H1 (cell line): ENCODE measurements at regions not wholly inside any gene's neighbourhood (a gene's known extent, or its start where the extent isn't known, plus 50 kb on each side); places are given as distances from the start of the nearest gene placed in this dataset.

ENCODE experiments used
- CTCF ChIA-PET: fragments of 300-600 bp; sonication (Branson Sonifier 250); formaldehyde crosslinking; loops from one replicate; lab custom pipeline; 2021; ENCODE audit not compliant: partially characterized antibody; lab: Charles Lee
- POLR2A ChIA-PET: fragments of 300-600 bp; sonication (Branson Sonifier 250); formaldehyde crosslinking; loops from one replicate; lab custom pipeline; 2021; ENCODE audit warnings: inconsistent platforms; ENCODE audit not compliant: partially characterized antibody; lab: Charles Lee
- DNase-seq, 2 experiments: peaks; one replicate each; pipeline versions ENCODE4 v3.0.0 to v3.0.0-alpha.2; 2010 to 2022; ENCODE audit warnings: low spot score in 2 of 2, low read depth in 1 of 2, mixed read lengths in 1 of 2
- FAIRE-seq: peaks from 2 replicates; lab custom pipeline; 2011; peaks lifted over from hg19 to GRCh38; lab: Jason Lieb, UNC
- H2AFZ ChIP-seq: 2 replicates; pipeline ENCODE4 v1.8.1; 2012; ENCODE audit warnings: low read length, inconsistent platforms
- H2AK5ac ChIP-seq: 2 replicates; pipeline ENCODE4 v1.6.1; 2013; ENCODE audit warnings: low read depth, low read length
- H2BK120ac ChIP-seq: replicated peaks from 2 replicates; pipeline ENCODE3; 2013; ENCODE audit warnings: low read depth, low read length, inconsistent platforms
- H2BK12ac ChIP-seq: 2 replicates; pipeline ENCODE4 v1.6.1; 2013; ENCODE audit warnings: low read depth, low read length
- H2BK15ac ChIP-seq: 2 replicates; pipeline ENCODE4 v1.6.1; 2013; ENCODE audit warnings: low read length
- H2BK20ac ChIP-seq: 2 replicates; pipeline ENCODE4 v1.6.1; 2013; ENCODE audit warnings: low read length
- H2BK5ac ChIP-seq: 2 replicates; pipeline ENCODE4 v1.6.1; 2013; ENCODE audit warnings: low read depth, low read length
- H3K14ac ChIP-seq: 2 replicates; pipeline ENCODE4 v1.6.1; 2013; ENCODE audit warnings: inconsistent platforms; ENCODE audit not compliant: insufficient read length
- H3K18ac ChIP-seq: 2 replicates; pipeline ENCODE4 v1.6.1; 2013; ENCODE audit warnings: low read length; ENCODE audit errors: extremely low read depth
- H3K23ac ChIP-seq: 2 replicates; pipeline ENCODE4 v1.6.1; 2013; ENCODE audit warnings: inconsistent platforms; ENCODE audit not compliant: insufficient read length
- H3K23me2 ChIP-seq: 2 replicates; pipeline ENCODE4 v1.6.1; 2013; ENCODE audit warnings: low read depth, low read length
- H3K27ac ChIP-seq: 2 replicates; pipeline ENCODE4 v1.6.1; 2011; ENCODE audit warnings: low read depth, low read length, inconsistent platforms
- H3K27me3 ChIP-seq, 4 experiments: replicated peaks in 1 of 4; 1 replicate in 1 of 4; 2 replicates in 3 of 4; pipeline versions ENCODE4 v1.6.1 to v1.8.1; 2011 to 2013; ENCODE audit warnings: low read length in 3 of 4, mild to moderate bottlenecking in 3 of 4, inconsistent platforms in 2 of 4, mixed read lengths in 2 of 4, moderate library complexity in 1 of 4; ENCODE audit not compliant: control insufficient read depth in 3 of 4, insufficient read depth in 3 of 4; ENCODE audit errors: extremely low read depth in 1 of 4
- H3K36me3 ChIP-seq, 4 experiments: 2 replicates each; pipeline versions ENCODE4 v1.6.1 to v1.8.1; 2011 to 2013; ENCODE audit warnings: mild to moderate bottlenecking in 4 of 4, low read length in 3 of 4, moderate library complexity in 2 of 4, control low read depth in 1 of 4, inconsistent platforms in 1 of 4; ENCODE audit not compliant: insufficient read depth in 4 of 4, control insufficient read depth in 2 of 4
- H3K4ac ChIP-seq: replicated peaks from 2 replicates; pipeline ENCODE3; 2013; ENCODE audit warnings: low read length, low read depth, mixed read lengths, inconsistent platforms; ENCODE audit not compliant: insufficient read length
- H3K4me1 ChIP-seq, 4 experiments: replicated peaks in 1 of 4; 1 replicate in 1 of 4; 2 replicates in 3 of 4; pipeline versions ENCODE4 v1.6.1 to v1.8.1; 2011 to 2013; ENCODE audit warnings: low read length in 3 of 4, inconsistent platforms in 2 of 4, mixed read lengths in 1 of 4; ENCODE audit not compliant: insufficient read depth in 4 of 4, control insufficient read depth in 3 of 4
- H3K4me2 ChIP-seq, 2 experiments: 2 replicates each; pipeline versions ENCODE4 v1.6.1 to v1.8.1; 2011 to 2013; ENCODE audit warnings: low read depth in 2 of 2, low read length in 2 of 2, control low read depth in 1 of 2, inconsistent platforms in 1 of 2, mild to moderate bottlenecking in 1 of 2; ENCODE audit not compliant: insufficient read depth in 1 of 2
- H3K4me3 ChIP-seq, 4 experiments: fragments of 200-600, 300-600 bp in 1 of 4; sonication (generic), shearing (Covaris generic), sonication (Bioruptor Twin) in 1 of 4; 2 replicates each; pipeline versions ENCODE4 v1.5.1 to v1.8.1; 2011 to 2016; ENCODE audit warnings: low read length in 4 of 4, low read depth in 3 of 4, control low read depth in 2 of 4, inconsistent platforms in 2 of 4, mild to moderate bottlenecking in 2 of 4, mixed read lengths in 1 of 4, moderate library complexity in 1 of 4; ENCODE audit not compliant: insufficient read depth in 2 of 4; ENCODE audit errors: extremely low read depth in 1 of 4
- H3K56ac ChIP-seq: replicated peaks from 2 replicates; pipeline ENCODE3; 2013; ENCODE audit warnings: low read depth, mild to moderate bottlenecking, mixed read lengths, low read length, inconsistent platforms; ENCODE audit not compliant: insufficient read length
- H3K79me1 ChIP-seq: 2 replicates; pipeline ENCODE4 v1.6.1; 2013; ENCODE audit warnings: low read depth, low read length, control low read depth
- H3K79me2 ChIP-seq, 2 experiments: 2 replicates each; pipeline versions ENCODE4 v1.6.1 to v1.8.1; 2012 to 2013; ENCODE audit warnings: low read length in 2 of 2, mild to moderate bottlenecking in 2 of 2, inconsistent platforms in 1 of 2; ENCODE audit not compliant: insufficient read depth in 2 of 2, control insufficient read depth in 1 of 2
- H3K9ac ChIP-seq, 4 experiments: replicated peaks in 1 of 4; 1 replicate in 1 of 4; 2 replicates in 3 of 4; pipeline versions ENCODE4 v1.6.1 to v1.8.1; 2011 to 2013; ENCODE audit warnings: low read depth in 3 of 4, low read length in 3 of 4, control low read depth in 2 of 4, mild to moderate bottlenecking in 2 of 4, moderate library complexity in 2 of 4, inconsistent platforms in 1 of 4; ENCODE audit errors: extremely low read depth in 1 of 4
- H3K9me3 ChIP-seq, 2 experiments: 2 replicates each; pipeline versions ENCODE4 v1.6.1 to v1.8.1; 2012 to 2013; ENCODE audit warnings: mild to moderate bottlenecking in 2 of 2, moderate library complexity in 2 of 2, control low read depth in 1 of 2, inconsistent platforms in 1 of 2, low read depth in 1 of 2, low read length in 1 of 2, mixed read lengths in 1 of 2; ENCODE audit not compliant: insufficient read depth in 2 of 2
- H4K20me1 ChIP-seq, 2 experiments: replicated peaks in 1 of 2; 2 replicates each; pipeline versions ENCODE3 to v1.8.1; 2011 to 2013; ENCODE audit warnings: inconsistent platforms in 2 of 2, low read length in 2 of 2, mild to moderate bottlenecking in 1 of 2; ENCODE audit not compliant: insufficient read depth in 2 of 2, control insufficient read depth in 1 of 2
- H4K5ac ChIP-seq: 2 replicates; pipeline ENCODE4 v1.6.1; 2013; ENCODE audit warnings: low read length, low read depth, mixed read lengths, inconsistent platforms; ENCODE audit not compliant: insufficient read length
- H4K8ac ChIP-seq: 2 replicates; pipeline ENCODE4 v1.8.0; 2013; ENCODE audit warnings: mild to moderate bottlenecking, moderate library complexity, low read length, inconsistent platforms; ENCODE audit not compliant: insufficient read depth; ENCODE audit errors: extremely low read depth
- H4K91ac ChIP-seq: replicated peaks from 2 replicates; pipeline ENCODE3; 2013; ENCODE audit warnings: low read length, mixed read lengths, inconsistent platforms; ENCODE audit not compliant: insufficient read length
- NANOG ChIP-seq: IDR thresholded peaks from 2 replicates; pipeline ENCODE4 v1.6.1; 2011; ENCODE audit warnings: low read length, low read depth, mild to moderate bottlenecking, inconsistent platforms; ENCODE audit not compliant: insufficient read depth, poor library complexity, severe bottlenecking
- RAD21 ChIP-seq, 2 experiments: IDR thresholded peaks in 1 of 2; conservative IDR thresholded peaks in 1 of 2; 2 replicates each; pipeline ENCODE4 v1.6.1; 2011; ENCODE audit warnings: low read depth in 2 of 2, low read length in 2 of 2, improper control_type of control experiment in 1 of 2, inconsistent platforms in 1 of 2, mild to moderate bottlenecking in 1 of 2, moderate library complexity in 1 of 2
- WGBS, 2 experiments: shearing (Covaris generic) in 1 of 2; methylation state at CpG; one replicate each; pipeline versions ENCODE4 v1.1.6 to v1.1.7; 2013 to 2015; ENCODE audit warnings: low lambda C conversion rate in 2 of 2, mixed read lengths in 2 of 2, inconsistent platforms in 1 of 2, low coverage in 1 of 2, missing lambda C conversion rate in 1 of 2; ENCODE audit not compliant: insufficient replicate concordance in 2 of 2, insufficient coverage in 1 of 2, insufficient read length in 1 of 2; ENCODE audit errors: extremely low coverage in 1 of 2, missing lambda C conversion rate in 1 of 2; 5-methylcytosine and 5-hydroxymethylcytosine counted together
- TF ChIP-seq, protein P1 (sequence below), 3 experiments: IDR thresholded peaks; 1 replicate in 2 of 3; 2 replicates in 1 of 3; pipeline versions ENCODE4 v1.5.1 to v1.6.1; 2011; ENCODE audit warnings: low read length in 3 of 3, mild to moderate bottlenecking in 3 of 3, inconsistent platforms in 2 of 3, low read depth in 1 of 3, moderate library complexity in 1 of 3; ENCODE audit not compliant: insufficient read depth in 1 of 3; ENCODE audit errors: control extremely low read depth in 1 of 3

DNA sequence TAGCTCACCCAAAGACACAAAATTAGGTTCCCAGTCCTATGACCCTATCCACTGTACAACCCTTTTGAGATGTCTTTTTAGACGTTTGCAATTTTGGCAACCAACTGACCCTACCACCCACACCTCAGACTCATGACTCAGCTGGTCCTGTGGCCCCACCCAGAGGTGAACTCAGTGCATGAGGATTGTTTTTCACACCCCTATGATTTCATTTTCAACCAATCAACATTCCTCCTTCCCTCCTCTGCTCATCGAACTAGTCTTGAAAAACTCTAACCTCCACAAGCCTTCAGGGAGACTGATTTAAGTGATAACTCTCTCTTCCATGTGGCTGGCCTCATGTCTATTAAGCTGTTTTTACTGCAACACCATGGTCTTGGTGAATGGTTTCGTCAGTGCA lies 350.7 kb downstream of the UQCRFS1 start:
- Histone ChIP-seq H3K56ac (no peak overlapping the region), H3K14ac (no peak overlapping the region)
- POLR2A ChIA-PET, result no interaction called here

More for the DNA sequence above, 350.7 kb downstream of the UQCRFS1 start:
- no peak overlapping the region for H4K5ac ChIP-seq
- H3K9me3 ChIP-seq, result no peaks in the 10 kb centered on the region
- H3K79me1 ChIP-seq, result no peaks in the 10 kb centered on the region
- H2BK15ac ChIP-seq, result no peak overlapping the region
- TF ChIP-seq, protein P1, sequence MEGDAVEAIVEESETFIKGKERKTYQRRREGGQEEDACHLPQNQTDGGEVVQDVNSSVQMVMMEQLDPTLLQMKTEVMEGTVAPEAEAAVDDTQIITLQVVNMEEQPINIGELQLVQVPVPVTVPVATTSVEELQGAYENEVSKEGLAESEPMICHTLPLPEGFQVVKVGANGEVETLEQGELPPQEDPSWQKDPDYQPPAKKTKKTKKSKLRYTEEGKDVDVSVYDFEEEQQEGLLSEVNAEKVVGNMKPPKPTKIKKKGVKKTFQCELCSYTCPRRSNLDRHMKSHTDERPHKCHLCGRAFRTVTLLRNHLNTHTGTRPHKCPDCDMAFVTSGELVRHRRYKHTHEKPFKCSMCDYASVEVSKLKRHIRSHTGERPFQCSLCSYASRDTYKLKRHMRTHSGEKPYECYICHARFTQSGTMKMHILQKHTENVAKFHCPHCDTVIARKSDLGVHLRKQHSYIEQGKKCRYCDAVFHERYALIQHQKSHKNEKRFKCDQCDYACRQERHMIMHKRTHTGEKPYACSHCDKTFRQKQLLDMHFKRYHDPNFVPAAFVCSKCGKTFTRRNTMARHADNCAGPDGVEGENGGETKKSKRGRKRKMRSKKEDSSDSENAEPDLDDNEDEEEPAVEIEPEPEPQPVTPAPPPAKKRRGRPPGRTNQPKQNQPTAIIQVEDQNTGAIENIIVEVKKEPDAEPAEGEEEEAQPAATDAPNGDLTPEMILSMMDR (IDR thresholded peaks at IDR 0.05; ENCODE audit: control extremely low read depth in 1 of 3, insufficient read depth in 1 of 3, low read depth in 1 of 3, low read length in 3 of 3), result peak; percentile 3 to 30 (median 18); a peak in 3 of 4 replicates
- TF ChIP-seq NANOG (no peak), RAD21 (IDR thresholded peaks at IDR 0.05 in 1 of 2, conservative IDR thresholded peaks at IDR 0.05 in 1 of 2; ENCODE audit: low read depth in 2 of 2, low read length in 2 of 2) (peak; percentile 57 to 67)
- no peak overlapping the region for H3K18ac ChIP-seq
- no peak overlapping the region for H2AFZ ChIP-seq
- no peak overlapping the region for H3K23ac ChIP-seq
- H3K27me3 ChIP-seq, result no peaks in the 10 kb centered on the region; a peak in 1 of 7 replicates
- H3K4me3 ChIP-seq, result no peak overlapping the region
- H2BK120ac ChIP-seq, result no peak overlapping the region
- H3K4me1 ChIP-seq, result no peaks in the 10 kb centered on the region; a peak in 1 of 7 replicates
- H4K91ac ChIP-seq, result no peak overlapping the region
- CTCF ChIA-PET, result interaction anchor here (0.7 to 4.2 kb wide), 12 partner anchors 14 to 194 kb away, joined by 3 to 26 read pairs (median 3); no protein-coding TSS in a partner anchor
- WGBS, 2 experiments, result 88% methylated on average over 3 of the region's 3 CpGs; no CpG with 5 or more reads in 1 of the 2 experiments
- FAIRE-seq (peak; percentile 36), DNase-seq (no peak)
- H4K8ac ChIP-seq, result no peak overlapping the region
- H3K9ac ChIP-seq, result no peak overlapping the region
- no peaks in the 10 kb centered on the region for H3K79me2 ChIP-seq
- no peaks in the 10 kb centered on the region for H3K23me2 ChIP-seq
- H3K36me3 ChIP-seq, result no peaks in the 10 kb centered on the region
- H2AK5ac ChIP-seq, result no peak overlapping the region
- H3K4ac ChIP-seq, result no peak overlapping the region
- H3K27ac ChIP-seq, result no peak overlapping the region
- no peak overlapping the region for H2BK20ac ChIP-seq
- no peak overlapping the region for H2BK12ac ChIP-seq
- H3K4me2 ChIP-seq, result no peak overlapping the region
- no peak overlapping the region for H2BK5ac ChIP-seq
- no peaks in the 10 kb centered on the region for H4K20me1 ChIP-seq
